ENCODE measurements at regions not wholly inside any gene's neighbourhood (a gene's known extent, or its start where the extent isn't known, plus 50 kb on each side); places are given as distances from the start of the nearest gene placed in this dataset.
"Not testable (repeated sequence)": the region's sequence is repeated elsewhere in the genome, so short reads cannot be mapped to it uniquely, and the experiment has no call there.

DNA sequence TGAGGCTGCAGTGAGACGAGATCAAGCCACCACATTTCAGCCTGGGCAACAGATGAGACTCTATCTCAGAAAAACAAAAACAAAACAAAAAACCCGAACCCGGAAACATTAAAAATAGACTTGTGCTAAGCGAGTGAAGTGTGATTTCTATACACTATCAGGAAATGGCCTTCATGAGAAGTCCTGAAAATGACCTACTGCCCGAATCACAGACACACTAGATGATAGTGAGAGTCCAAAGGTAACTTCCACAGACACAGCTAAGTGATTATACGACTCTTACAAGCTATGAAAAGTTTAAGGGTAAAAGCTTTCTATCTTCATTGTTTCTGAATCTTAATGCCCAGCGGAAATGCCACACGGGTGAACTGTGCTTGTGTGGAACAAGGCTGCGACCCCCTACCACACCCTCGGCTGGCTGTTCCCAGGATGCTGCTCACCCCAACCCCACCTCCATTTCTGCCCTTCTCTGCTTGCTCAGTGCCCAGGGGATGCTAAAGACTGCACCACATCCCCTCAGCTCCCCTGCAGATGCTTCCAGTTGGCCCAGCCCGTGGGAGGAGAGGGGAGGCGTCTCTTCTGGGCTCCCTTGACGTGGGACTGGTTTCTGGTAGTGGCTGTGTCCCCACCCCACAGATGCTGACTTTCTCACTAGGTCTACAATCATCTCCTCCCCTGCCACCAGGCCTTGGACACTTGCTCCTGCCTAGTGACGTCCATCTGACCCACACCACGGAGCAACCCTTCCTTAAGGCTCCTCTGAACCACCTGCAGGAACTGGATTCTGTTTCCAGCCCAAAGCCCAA lies 49.7 kb upstream of the LPCAT1 start:
- TF ChIP-seq, protein P1, sequence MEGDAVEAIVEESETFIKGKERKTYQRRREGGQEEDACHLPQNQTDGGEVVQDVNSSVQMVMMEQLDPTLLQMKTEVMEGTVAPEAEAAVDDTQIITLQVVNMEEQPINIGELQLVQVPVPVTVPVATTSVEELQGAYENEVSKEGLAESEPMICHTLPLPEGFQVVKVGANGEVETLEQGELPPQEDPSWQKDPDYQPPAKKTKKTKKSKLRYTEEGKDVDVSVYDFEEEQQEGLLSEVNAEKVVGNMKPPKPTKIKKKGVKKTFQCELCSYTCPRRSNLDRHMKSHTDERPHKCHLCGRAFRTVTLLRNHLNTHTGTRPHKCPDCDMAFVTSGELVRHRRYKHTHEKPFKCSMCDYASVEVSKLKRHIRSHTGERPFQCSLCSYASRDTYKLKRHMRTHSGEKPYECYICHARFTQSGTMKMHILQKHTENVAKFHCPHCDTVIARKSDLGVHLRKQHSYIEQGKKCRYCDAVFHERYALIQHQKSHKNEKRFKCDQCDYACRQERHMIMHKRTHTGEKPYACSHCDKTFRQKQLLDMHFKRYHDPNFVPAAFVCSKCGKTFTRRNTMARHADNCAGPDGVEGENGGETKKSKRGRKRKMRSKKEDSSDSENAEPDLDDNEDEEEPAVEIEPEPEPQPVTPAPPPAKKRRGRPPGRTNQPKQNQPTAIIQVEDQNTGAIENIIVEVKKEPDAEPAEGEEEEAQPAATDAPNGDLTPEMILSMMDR (conservative IDR thresholded peaks at IDR 0.05), result not testable (repeated sequence)
- not testable (repeated sequence) for TF ChIP-seq ZFX (IDR thresholded peaks at IDR 0.05)
